ENCODE measurements at regions not wholly inside any gene's neighbourhood (a gene's known extent, or its start where the extent isn't known, plus 50 kb on each side); places are given as distances from the start of the nearest gene placed in this dataset.

DNA sequence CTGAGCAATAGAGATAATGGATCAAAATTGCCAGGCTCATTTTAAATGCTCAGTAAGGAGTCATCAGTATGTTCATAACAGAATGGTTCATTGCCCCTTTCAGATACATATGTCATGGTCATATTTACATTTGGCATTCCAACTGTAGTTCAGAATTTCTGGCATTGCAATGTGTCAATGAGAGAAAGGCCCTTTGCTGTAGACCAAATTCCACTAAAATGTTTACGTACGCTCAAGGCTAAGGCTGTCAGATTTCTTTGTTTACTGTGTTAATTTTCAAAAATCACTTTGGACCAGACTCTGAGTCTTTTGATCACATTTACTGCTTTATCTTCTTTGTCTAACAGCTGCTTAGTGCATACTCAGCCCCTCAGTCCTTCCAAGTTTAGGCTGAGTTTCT lies 213.5 kb downstream of the PIK3C3 start:
- DNase-seq (no peak), ATAC-seq (no peak)
- no peak overlapping the region for H3K4me3 Mint-ChIP-seq
- no peaks in the 10 kb centered on the region for H3K9me3 Mint-ChIP-seq
- ChIA-PET POLR2A (no interaction called here), CTCF (no interaction called here)
- TF ChIP-seq, protein P1, sequence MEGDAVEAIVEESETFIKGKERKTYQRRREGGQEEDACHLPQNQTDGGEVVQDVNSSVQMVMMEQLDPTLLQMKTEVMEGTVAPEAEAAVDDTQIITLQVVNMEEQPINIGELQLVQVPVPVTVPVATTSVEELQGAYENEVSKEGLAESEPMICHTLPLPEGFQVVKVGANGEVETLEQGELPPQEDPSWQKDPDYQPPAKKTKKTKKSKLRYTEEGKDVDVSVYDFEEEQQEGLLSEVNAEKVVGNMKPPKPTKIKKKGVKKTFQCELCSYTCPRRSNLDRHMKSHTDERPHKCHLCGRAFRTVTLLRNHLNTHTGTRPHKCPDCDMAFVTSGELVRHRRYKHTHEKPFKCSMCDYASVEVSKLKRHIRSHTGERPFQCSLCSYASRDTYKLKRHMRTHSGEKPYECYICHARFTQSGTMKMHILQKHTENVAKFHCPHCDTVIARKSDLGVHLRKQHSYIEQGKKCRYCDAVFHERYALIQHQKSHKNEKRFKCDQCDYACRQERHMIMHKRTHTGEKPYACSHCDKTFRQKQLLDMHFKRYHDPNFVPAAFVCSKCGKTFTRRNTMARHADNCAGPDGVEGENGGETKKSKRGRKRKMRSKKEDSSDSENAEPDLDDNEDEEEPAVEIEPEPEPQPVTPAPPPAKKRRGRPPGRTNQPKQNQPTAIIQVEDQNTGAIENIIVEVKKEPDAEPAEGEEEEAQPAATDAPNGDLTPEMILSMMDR (IDR thresholded peaks at IDR 0.05): no peak
- intact Hi-C loops (cut with micrococcal nuclease): no loop called here
- H3K4me1 Mint-ChIP-seq (ENCODE audit: low read depth): no peaks in the 10 kb centered on the region
- no peaks in the 10 kb centered on the region for H3K36me3 Mint-ChIP-seq (ENCODE audit: low read depth)
- H3K27ac Mint-ChIP-seq: no peak overlapping the region
- no peaks in the 10 kb centered on the region for H3K27me3 Mint-ChIP-seq

DNA sequence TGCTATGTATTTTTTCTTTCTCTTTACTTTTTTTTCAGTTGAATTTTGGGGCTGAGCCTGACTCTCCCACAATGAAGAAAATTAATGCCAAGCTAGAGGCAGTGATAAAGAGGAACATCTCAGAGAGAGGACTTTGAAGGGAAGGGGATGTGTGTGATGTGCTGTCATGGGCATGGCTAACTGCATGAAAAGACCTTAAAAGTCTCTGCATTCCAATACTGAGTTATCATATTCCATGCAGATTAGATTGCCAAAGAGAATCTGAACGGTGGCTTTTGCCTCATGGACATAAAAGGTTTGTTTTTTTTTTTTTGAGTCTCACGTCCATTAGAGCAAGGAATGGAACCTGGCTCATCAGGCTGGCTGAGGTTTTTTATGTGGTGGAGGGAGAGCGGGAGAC lies 213.9 kb downstream of the PIK3C3 start:
- Mint-ChIP-seq H3K36me3 (ENCODE audit: low read depth) (no peaks in the 10 kb centered on the region), H3K9me3 (no peaks in the 10 kb centered on the region), H3K27ac (no peak overlapping the region), H3K27me3 (no peaks in the 10 kb centered on the region), H3K4me3 (no peak overlapping the region), H3K4me1 (ENCODE audit: low read depth) (no peaks in the 10 kb centered on the region)
- ATAC-seq (no peak), DNase-seq (no peak)
- POLR2A ChIA-PET: no interaction called here
- intact Hi-C loops (cut with micrococcal nuclease): no loop called here
- CTCF ChIA-PET: no interaction called here
- TF ChIP-seq, protein P1 (IDR thresholded peaks at IDR 0.05): no peak

DNA sequence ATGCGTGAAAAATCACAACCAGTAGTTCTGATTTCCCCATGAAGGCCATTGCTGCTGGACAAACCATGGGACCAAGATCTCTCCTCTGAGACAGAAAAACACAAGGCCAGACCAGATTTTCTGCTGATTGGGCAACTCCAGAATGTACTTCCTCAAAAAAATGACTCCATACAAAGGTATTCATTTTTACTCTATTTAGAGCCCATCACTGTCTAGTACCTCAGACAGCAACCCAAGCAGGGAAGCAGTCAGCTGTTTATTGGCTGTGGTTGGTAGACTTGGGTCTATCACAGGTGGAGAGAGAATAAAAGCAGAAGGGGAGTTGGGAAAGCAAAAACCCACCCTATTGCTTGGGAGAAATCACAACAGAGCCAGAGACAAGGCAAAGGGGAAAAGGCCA lies 219.9 kb downstream of the PIK3C3 start:
- H3K9me3 Mint-ChIP-seq: no peaks in the 10 kb centered on the region
- DNase-seq (no peak), ATAC-seq (no peak)
- ChIA-PET POLR2A (no interaction called here), CTCF (no interaction called here)
- peaks cover 2% of the 10 kb centered on the region for H3K27me3 Mint-ChIP-seq
- H3K27ac Mint-ChIP-seq: no peak overlapping the region
- no peaks in the 10 kb centered on the region for H3K36me3 Mint-ChIP-seq (ENCODE audit: low read depth)
- TF ChIP-seq, protein P1 (IDR thresholded peaks at IDR 0.05): no peak
- intact Hi-C loops (cut with micrococcal nuclease): no loop called here
- H3K4me1 Mint-ChIP-seq (ENCODE audit: low read depth): no peaks in the 10 kb centered on the region
- no peak overlapping the region for H3K4me3 Mint-ChIP-seq

DNA sequence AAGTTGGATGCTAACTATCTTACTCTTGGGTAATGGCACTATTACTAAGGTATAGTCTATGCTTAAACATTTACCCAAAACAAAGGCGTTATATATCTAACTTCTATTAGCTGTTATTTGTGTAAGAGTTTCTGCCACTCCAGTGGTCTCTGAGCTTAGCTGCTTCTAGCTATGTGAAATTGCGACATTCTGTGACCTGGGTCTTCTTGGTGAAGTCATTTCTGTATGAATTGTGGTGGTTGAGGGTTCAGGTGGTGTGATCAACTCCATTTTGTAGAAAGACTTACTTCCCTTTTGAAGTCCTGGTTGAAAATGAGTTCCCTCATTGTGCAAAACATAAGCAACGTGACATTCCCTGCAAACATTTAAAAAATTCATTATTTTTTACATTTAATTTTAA lies 221.6 kb downstream of the PIK3C3 start:
- Mint-ChIP-seq H3K36me3 (ENCODE audit: low read depth) (no peaks in the 10 kb centered on the region), H3K9me3 (no peaks in the 10 kb centered on the region), H3K4me1 (ENCODE audit: low read depth) (no peaks in the 10 kb centered on the region), H3K27ac (no peak overlapping the region), H3K27me3 (peaks cover 2% of the 10 kb centered on the region), H3K4me3 (no peak overlapping the region)
- intact Hi-C loops (cut with micrococcal nuclease): no loop called here
- ChIA-PET CTCF (no interaction called here), POLR2A (no interaction called here)
- TF ChIP-seq, protein P1 (IDR thresholded peaks at IDR 0.05): no peak
- ATAC-seq (no peak), DNase-seq (no peak)

DNA sequence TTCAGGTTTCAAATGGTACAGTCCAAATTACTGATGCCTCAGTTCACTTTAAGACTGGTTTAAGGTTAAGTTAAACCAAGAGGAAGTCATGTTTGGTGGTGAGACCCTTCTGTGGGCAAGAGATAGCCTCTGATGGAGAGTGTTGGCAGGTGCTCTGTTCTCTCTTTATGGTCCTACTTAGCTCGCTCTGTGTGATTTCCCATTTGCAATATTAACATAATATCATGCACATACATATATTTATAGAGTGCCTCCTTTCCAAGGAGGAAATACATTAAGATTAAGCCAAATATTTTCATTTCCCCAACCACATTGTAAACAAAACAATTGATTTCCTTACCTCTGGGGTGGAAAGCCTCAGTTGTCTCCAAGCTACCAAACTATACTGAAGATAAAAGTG lies 222.4 kb downstream of the PIK3C3 start:
- intact Hi-C loops (cut with micrococcal nuclease): no loop called here
- ATAC-seq (no peak), DNase-seq (no peak)
- H3K27me3 Mint-ChIP-seq: peaks cover 2% of the 10 kb centered on the region
- H3K4me1 Mint-ChIP-seq (ENCODE audit: low read depth): no peaks in the 10 kb centered on the region
- H3K4me3 Mint-ChIP-seq: no peak overlapping the region
- no peaks in the 10 kb centered on the region for H3K36me3 Mint-ChIP-seq (ENCODE audit: low read depth)
- CTCF ChIA-PET: no interaction called here
- H3K9me3 Mint-ChIP-seq: no peaks in the 10 kb centered on the region
- TF ChIP-seq, protein P1 (IDR thresholded peaks at IDR 0.05): no peak
- POLR2A ChIA-PET: no interaction called here
- no peak overlapping the region for H3K27ac Mint-ChIP-seq

Measured in activated CD8-positive, alpha-beta T cell treated with anti-CD3 and anti-CD28 coated beads for 36 hours (primary cell).